Activated CD4-positive, alpha-beta T cell treated with anti-CD3 and anti-CD28 coated beads for 24 hours (primary cell): ENCODE measurements at regions not wholly inside any gene's neighbourhood (a gene's known extent, or its start where the extent isn't known, plus 50 kb on each side); places are given as distances from the start of the nearest gene placed in this dataset.
"Not testable (repeated sequence)": the region's sequence is repeated elsewhere in the genome, so short reads cannot be mapped to it uniquely, and the experiment has no call there.

Experiments
- DNase-seq, 2 donors: peaks; one replicate each; pipeline ENCODE4 v3.0.0-alpha.2; 2020; ENCODE audit warnings: low read depth in 2 of 2

GRCh38 chr6:6970851-6971250 lies 136.9 kb upstream of the RREB1 start:
- no peak for DNase-seq

DNA sequence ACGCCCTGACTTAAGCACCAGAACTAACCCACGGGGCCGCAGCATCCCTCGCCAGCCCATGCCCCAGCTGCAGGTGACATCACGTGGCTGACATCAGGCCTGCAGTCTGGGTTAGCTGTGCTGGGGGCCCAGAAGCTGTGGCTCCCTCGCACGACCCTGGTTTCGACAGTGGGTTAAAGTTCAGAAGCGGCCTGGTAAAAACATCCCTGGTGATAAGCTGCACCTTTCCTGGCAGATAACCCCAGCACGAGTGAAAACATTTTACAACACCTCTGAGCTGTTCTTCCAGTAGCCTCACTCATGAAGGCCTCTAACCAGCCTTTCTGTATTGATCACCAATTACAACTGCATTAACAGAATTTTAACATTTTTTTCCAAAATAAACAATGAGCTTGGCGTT lies 136.4 kb upstream of the RREB1 start:
- no peak for DNase-seq

DNA sequence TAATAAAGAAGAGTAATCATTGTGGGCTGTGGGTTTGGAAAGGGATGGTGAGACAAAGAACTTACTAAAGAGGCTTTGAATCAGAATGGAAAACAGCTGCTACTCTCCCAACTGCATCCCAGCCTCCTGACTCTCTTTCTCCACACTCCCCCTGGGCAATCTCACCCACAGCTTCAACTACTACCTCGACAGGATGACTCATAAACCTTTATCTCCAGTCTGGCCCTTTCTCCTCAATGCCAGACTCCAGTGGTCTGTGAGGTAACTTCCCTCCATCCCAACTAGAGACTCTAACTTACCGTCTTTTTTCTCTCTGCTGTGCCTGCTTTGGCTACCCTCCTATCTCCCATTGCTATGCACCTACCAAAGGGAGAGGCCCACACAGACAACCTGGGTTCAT lies 135.3 kb upstream of the RREB1 start:
- no peak for DNase-seq

GRCh38 chr6:6973721-6974120 lies 134.0 kb upstream of the RREB1 start:
- no peak for DNase-seq

DNA sequence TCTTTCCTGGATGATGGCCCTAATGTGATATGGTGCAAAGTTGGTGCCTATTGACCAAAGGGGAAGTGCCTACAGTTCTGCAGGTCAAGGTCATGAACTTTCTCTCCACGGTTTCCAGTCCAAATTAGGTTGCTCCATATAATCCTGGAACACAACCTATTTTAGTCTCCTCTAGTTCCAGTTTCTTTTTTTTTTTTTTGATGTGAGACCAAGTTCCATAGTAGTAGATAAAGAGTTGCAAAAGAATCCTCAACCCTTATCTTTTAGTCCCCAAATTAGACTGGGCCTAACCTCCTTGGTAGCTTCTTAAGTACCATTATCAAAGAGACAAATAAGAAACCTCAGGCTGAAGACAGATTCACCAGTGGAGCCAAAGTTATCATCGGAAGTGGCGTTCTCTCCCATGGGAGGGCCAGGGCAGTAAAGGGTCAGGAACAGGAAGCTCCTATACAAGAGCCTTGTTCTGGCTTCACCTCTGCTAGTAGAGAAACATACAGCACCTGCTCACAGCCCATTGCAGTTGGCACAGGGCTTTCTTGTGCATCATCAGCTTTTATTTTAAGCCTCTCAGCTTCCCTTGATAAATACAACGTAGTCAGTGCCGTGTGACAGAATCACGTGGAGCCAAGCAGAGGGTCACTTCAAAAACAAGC lies 132.2 kb upstream of the RREB1 start:
- DNase-seq: no peak

- no peak for DNase-seq
Observed at GRCh38 chr6:6976193-6976592, 131.6 kb upstream of the RREB1 start.

GRCh38 chr6:6978731-6979130 lies 129.0 kb upstream of the RREB1 start:
- DNase-seq: no peak

DNA sequence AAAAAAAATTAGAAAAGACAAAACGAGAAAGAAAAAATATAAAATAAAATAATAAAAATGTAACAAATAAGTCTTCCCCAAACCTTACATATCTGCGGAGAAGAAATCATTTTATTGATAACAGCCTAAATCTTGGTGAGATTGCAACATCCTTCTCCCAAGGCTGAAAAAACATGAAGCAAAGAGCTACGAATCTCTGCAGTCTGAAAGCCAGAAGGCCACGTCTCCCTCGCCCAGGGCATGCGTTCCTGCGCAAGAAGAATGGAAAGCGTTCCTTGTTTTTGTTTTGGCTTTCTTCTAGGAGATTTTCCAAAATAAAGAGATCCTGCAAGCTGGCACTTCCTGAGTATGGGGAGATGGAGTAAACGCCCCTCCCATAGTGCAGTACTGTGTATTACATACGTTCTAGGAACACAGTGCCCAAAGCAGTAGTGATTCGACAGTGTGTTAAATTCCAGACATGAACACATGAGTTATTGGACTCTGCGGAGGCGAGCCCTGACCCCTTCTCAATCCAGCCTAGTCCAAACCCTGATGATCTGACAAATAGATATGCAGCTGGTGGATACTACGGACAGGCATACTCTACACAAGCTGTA lies 126.7 kb upstream of the RREB1 start:
- DNase-seq: no peak

DNA sequence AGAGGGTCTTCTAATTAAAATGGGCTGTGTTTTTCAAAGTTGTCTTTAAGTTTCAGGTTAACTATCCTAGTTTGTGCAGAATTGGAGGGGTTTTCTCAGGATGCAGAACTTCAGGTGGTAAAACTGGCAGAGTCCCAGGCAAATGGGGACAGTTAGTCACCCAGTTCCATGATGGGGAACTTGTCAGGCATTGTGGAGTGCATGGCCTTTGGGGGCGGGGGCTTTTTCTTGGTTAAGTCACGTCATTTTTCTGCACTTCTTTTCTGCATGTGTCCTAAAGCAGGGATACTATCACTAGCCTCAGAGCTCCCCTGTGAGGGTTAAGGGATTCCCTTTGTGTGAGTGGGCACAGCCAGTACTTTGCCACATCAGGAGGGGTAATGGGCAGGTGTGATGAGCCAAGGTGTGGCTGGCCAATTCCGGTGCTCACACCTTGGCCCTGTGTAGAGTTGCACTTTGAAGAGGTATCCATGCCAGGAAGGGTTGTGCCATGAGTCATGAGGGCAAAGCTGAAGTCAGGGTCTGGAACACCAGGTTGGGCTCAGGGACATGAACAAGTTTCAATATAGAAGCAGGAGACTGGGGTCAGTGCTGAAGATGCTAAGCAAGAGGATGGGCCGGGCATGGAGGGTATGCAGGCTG lies 126.0 kb upstream of the RREB1 start:
- no peak for DNase-seq

GRCh38 chr6:6982663-6983062 lies 125.1 kb upstream of the RREB1 start:
- no peak for DNase-seq

- DNase-seq: no peak
Observed at GRCh38 chr6:6984585-6985366, 123.0 kb upstream of the RREB1 start.

GRCh38 chr6:6986344-6986743 lies 121.4 kb upstream of the RREB1 start:
- DNase-seq: no peak

GRCh38 chr6:6987749-6988148 lies 120.0 kb upstream of the RREB1 start:
- no peak for DNase-seq

GRCh38 chr6:6990059-6990458 lies 117.7 kb upstream of the RREB1 start:
- DNase-seq: not testable (repeated sequence)

DNA sequence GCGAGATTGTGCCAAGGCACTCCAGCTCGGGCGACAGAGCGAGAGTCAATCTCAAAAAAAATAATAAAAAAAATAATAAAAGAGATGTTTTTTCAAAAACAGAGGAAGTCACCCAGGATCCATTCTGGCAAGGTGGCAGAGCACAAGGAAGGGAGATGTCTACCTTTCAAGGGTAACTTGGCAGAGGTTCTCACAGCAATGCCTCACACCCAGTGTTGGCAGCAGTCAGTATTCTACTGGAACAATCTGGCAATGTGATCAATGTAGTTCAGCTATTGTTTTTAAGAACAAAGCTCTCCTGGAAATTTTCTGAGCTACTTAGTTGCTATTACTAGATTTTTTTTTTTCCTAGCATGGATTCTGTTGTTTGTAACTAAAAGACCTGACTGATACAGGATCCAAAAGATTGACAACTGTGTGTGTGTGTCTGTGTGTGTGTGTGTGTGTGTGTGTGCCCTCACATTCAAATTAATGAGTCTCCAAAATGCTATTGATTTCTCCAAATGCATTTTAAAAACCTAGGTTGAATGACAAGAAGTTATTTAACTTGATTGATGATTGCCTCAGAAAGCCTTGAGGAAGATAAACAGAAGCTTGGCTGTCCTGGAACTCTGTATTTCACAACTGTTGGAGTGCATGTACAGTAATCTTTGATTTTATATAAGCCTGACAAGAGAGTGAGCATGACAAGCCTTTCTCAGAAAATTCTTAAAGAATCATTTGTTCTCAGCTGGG lies 114.1 kb upstream of the RREB1 start:
- no peak for DNase-seq

DNA sequence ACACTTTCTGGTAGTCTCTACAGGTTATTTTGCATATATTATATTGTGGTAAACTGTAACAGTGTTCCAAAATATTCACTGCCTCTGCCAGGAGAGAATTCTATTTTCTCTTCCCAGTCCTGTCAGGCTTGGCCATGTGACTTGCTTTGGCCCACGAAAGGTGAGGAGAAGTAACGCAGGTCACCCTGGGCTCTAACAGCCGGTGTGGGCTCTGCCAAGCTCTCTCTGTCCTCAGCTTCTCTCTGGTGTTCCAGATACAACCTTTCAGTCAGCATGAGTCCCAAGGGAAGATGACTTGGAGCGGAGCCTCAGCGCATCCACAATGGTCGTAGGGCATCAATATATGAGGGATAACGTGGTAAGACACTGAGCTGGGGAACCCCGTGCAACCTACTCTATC lies 113.0 kb upstream of the RREB1 start:
- no peak for DNase-seq

GRCh38 chr6:6995328-6995727 lies 112.4 kb upstream of the RREB1 start:
- no peak for DNase-seq

- no peak for DNase-seq
Observed at GRCh38 chr6:6996124-6996523, 111.6 kb upstream of the RREB1 start.

DNA sequence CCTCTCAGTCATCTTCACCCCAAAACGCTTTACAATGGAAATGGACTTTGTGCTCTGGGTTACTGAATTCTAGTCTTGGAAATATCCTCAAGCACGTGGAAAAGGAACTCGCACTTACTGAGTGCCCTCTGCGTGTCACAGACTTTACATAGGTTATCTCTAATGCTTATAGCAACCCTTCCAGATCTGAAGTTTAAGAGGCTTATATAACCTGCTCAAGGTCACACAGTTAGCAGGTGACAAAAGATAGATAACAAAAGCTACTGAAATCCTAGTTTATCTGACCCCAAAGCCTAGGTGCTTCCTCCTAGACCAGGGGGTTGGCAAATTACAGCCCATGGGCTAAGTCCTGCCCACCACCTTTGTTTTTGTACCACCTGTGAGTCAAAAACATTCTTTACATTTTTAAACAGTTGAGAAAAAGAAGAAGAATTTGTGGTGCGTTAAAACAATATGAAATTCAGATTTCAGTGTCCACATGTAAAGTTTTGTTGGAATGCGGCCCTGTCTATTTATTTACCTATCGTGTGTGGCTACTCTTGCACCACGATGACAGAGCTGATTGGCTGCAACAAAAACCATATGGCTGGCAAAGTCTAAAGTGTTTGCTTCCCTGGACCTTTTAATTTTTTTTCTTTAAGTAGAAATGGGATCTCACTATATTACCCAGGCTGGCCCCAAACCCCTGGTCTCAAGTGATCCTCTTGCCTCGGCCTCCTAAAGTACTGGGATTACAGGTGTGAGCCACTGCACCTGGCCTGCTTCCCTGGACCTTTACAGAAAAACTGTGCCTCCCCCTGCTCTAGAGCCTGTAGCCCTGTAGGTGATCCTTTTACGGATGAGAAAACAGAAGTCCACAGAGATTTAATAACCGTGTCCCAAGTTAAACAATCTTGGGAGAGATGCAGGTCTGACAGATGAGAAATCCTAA lies 110.2 kb upstream of the RREB1 start:
- no peak for DNase-seq

- no peak for DNase-seq
Observed at GRCh38 chr6:6998194-6998569, 109.6 kb upstream of the RREB1 start.
